GM19025 (cell line): ENCODE measurements at regions not wholly inside any gene's neighbourhood (a gene's known extent, or its start where the extent isn't known, plus 50 kb on each side); places are given as distances from the start of the nearest gene placed in this dataset.
"Not testable (repeated sequence)": the region's sequence is repeated elsewhere in the genome, so short reads cannot be mapped to it uniquely, and the experiment has no call there.

Experiments
- ATAC-seq: cut with Tn5 transposase; IDR thresholded peaks from one replicate; pipeline ENCODE4 v1.9.1; 2021; ENCODE audit warnings: mild to moderate bottlenecking, low read depth, moderate library complexity; ENCODE audit not compliant: unreplicated experiment

GRCh38 chr3:143175940-143176894 lies 56.6 kb downstream of the CHST2 start:
- not testable (repeated sequence) for ATAC-seq

DNA sequence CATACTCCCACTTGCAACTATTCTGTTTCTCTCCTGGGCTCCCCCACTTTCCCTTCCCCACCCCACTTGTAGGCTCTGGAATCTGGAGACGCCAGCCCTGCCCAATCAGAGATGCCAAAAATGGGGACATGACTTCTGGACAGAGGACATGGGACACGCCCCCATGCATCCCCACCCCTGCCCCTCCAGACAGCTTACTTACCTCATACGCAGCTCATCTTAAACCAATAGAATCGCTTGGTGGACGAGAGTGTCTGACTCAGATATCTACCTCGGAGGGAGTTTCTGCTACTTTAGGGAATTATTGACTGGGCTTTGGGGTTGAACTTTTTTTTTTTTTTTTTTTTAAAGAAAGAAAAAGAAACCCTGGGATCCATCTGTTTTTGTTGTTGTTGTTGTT lies 58.4 kb downstream of the CHST2 start:
- not testable (repeated sequence) for ATAC-seq

DNA sequence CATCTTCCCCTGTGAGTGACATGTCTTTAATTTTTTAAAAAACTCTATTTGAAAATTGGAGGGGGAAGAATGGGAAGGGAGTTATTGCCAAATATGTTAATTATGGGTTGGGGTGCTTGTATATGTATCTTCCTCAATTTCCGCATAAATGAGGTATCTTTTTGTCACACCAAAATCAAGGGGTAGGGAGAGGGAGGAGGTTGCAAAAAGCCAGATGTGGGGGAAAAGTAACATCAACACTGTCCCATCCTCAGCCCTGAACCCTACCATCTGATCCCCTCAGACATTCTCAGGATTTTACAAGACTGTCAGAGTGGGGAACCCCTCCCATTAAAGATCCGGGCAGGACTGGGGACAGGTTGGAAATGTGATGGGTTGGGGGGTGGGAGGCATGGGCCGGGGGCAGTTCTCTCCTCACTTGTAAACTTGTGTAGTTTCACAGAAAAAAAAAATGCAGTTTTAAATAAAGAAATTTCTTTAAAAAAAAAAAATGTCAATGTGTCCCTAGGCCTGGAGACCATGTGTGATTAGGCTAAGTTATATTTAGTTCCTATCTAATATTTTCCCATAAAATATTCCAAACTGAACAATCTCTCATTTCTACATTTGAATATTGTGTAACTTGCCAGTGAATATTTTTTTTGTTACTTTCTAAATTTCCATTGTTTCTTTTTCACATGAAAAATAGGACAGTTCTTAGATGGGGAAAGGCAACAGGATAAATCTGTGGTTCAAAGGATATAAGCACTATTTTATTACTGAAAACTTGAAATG lies 59.4 kb downstream of the CHST2 start:
- ATAC-seq = not testable (repeated sequence)

- ATAC-seq = no peak
Observed at GRCh38 chr3:143179603-143180002, 60.0 kb downstream of the CHST2 start.

DNA sequence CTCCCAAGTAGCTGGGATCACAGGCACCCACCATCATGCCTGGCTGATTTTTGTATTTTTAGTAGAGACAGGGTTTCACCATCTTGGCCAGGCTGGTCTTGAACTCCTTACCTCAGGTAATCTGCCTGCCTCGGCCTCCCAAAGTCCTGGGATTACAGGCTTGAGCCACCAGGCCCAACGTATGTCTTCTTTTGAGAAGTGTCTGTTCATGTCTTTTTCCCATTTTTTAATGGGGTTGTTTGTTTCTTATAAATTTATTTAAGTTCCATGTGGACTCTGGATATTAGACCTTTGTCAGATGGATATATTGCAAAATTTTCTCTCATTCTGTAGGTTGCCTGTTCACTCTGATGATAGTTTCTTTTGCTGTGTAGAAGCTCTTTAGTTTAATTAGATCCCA lies 61.3 kb downstream of the CHST2 start:
- ATAC-seq = not testable (repeated sequence)

DNA sequence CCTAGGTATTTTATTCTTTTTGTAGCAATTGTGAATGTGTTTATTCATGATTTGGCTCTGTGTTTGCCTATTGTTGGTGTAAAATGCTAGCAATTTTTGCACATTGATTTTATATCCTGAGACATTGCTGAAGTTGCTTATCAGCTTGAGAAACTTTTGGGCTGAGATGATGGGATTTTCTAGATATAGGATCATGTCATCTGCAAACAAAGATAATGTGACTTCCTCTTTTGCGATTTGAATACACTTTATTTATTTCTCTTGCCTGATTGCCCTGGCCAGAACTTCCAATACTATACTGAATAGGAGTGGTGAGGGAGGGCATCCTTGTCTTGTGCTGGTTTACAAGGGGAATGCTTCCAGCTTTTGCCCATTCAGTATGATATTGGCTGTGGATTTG lies 62.4 kb downstream of the CHST2 start:
- ATAC-seq = not testable (repeated sequence)

GRCh38 chr3:143182866-143183664 lies 63.5 kb downstream of the CHST2 start:
- no peak for ATAC-seq

DNA sequence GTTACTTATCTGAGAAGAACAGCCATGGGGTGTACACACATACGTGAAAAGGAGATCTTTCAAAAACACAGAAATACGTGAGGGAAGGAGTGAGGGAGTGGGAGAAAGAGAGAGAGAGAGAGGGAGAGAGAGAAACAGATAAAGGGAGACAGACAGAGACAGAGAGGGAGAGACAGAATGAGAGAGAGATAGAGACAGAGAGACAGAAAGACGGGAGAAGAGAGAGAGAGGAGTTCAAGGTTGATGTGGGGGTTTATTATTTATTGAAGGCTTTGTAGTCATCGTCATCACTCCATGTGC lies 64.0 kb downstream of the CHST2 start:
- no peak for ATAC-seq

GRCh38 chr3:143184099-143184498 lies 64.5 kb downstream of the CHST2 start:
- no peak for ATAC-seq

- no peak for ATAC-seq
Observed at GRCh38 chr3:143185401-143185800, 65.8 kb downstream of the CHST2 start.

DNA sequence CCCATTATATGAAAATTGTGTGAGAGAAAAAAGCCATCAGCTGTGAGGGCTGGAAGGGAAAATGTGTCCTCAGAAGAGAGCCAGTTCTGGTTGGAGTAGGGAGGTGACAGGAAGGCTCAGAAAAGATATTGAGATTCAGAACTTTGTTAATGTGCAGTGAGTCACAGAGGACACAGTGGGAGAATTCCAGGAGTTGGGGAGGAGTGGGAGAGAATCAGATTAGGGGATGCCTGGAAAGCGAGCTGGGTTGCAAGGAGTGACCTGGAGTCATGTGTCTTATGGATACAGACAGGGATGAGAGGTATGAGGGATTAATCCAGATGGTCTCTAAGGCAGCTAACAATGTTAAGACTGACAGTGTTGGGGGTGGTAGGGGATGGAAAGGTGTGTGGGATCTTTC lies 67.5 kb downstream of the CHST2 start:
- no peak for ATAC-seq

DNA sequence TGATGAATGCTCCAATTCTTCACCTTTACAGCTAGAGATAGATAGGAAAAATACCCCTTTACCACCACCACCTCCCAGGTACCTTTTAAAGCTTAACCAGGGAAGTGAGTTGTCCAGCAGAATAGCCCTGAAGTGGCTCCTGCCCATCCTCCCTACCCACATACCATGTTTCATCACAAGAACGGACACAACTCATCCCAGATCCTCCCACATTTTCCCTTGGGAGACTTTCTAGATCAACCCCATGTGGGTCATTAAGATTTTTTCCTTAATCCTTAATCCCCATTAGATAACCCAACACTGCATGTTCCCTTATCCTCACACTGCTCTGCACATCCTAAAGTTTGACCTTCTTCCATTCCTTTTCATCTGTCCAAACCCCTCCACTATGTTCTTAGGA lies 69.3 kb downstream of the CHST2 start:
- ATAC-seq = no peak

DNA sequence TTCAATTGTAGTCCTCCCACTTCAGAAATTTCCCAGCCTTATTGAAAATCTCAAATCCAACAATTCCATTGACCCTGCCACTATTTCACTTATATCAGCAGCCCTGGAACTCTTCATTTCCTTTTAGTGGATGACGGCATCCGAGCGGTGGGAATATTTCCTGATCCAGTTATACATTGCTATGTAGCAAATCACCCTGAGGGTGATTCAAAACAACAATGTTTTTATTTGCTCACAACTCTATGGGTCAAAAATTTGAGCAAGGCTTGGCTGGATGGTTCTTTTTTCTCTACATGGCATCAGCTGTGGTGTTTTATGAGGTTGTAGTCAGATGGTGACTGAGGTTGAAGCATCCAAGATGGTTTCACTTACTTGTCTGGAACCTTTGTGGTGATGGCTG lies 70.5 kb downstream of the CHST2 start:
- no peak for ATAC-seq

- ATAC-seq = no peak
Observed at GRCh38 chr3:143192193-143192592, 72.6 kb downstream of the CHST2 start.

DNA sequence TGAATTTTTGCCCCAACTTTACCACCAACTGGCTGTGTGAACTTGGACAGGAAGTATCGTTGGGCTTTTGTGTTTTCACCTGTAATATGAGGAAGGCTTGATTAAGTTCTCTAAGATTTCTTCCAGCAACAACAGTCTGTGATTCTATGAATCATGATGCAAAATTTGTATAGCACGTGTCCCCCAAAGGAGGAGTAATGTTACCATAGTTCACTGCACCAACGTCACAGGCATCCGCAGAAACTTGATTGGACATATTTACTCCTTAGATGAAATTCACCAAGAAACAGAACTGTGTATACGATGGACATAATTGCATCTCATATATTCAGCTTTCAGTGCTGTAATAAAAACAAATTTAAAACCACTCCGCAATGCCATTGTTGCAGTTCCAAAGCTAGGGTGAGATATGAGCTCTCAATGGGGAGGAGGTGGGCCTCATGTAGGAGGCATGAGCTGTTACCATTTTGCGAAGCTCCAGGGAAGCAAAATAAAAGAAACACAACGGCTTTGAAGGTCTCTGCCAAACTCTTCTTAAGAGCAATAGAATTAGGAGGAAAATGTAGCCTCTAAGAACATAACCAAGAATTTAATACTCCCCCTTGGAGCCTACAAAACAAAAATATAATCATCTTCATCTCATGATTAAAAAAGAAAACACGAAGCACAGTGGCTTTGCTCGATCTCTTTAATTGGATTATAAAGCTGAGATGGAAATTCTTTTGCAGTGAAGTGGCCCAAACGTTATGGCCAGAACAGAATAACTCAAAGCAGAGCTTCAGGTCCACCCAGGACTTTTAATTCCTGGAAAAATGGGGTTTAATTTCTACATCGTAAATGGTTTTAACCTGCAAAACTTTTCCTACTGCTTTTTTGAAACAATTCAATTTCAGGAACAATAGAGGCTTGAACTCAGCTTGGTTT lies 80.7 kb downstream of the CHST2 start:
- ATAC-seq = no peak

DNA sequence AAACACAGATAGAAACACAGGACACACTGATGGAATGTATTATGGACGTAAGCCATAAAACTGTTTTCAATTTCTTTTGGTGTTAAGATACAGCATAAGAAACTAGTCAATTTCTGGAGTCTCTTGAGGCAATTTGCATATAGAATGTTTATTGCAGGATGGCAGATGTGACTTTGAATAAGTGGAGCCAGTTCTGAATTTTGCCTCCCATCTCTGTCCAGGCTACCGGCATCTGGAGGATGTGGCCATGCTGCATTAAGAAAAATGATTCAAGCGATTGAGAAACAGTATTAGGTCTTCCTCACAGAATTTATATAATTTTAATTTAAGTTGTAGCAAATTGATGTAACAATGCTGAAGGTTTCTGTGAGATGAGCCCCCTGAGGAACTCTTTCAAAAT lies 81.5 kb downstream of the CHST2 start:
- ATAC-seq = no peak

DNA sequence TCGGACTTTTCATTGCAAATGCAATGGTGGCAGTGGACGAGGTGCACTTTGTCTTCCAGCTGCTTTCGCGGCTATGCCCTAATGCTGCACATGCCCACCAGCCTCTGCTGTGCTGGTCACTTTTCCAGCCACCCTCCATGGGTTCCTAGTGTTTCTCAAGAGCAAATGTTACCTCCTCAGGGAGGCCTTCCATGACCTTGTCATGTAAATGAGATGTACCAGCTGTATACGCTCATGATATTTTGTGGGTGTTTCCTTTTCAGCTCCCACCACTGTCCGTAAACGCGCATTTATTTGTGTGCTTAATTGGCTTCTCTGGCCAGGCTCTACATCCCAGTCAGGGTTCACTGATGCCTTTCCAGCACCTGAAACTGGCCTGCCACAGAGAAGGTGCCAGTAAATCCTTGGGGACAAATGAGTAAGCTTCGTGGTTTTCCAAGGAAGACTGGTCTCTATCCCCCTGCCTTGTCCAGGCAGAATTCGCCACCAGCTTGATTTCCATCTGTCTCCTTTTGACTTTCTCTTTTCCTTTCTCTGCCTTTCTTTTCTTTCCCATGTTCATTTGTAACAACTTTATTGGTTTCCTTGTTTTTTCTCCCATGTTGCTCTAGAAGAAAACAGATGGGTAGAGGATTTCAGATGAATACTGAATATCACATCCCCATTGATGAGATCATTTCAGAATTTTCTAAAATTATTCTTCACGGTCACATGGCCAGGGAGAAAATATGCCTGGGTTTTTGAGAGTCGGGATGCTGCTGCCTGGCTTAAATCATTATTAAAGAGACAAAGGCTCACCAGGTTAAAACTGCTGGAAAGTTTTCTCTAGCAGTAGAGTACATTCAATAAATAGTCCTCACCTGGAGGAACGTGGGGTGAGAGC lies 82.5 kb downstream of the CHST2 start:
- no peak for ATAC-seq

DNA sequence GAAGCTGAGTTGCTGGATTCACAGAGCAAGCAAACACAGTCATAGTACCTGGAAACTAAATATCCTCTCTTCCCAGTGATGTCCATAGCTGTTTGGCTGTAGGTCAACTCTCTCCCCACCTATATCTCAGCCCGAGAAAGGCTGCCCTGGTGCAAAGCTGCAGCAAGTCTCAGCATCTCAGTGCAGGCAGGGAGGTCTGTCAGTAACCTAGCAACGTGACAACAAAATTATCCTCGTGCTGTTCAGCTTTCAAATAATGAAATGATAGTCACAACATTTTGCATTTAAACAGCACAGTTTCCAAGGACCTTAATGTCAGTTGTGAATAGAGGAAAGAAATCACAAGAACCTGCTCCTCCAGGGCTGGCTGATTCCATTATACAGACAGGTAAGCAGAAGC lies 83.6 kb downstream of the CHST2 start:
- ATAC-seq = no peak

GRCh38 chr3:143203848-143204247 lies 84.3 kb downstream of the CHST2 start:
- ATAC-seq = no peak
